Neural cell (in vitro differentiated cells): ENCODE measurements at regions not wholly inside any gene's neighbourhood (a gene's known extent, or its start where the extent isn't known, plus 50 kb on each side); places are given as distances from the start of the nearest gene placed in this dataset.

ENCODE experiments used
- H2AFZ ChIP-seq: fragments of 200-600, 300-800 bp; sonication (generic), shearing (Covaris generic); 2 replicates; pipeline ENCODE4 v1.6.0; 2014; ENCODE audit warnings: low read depth, mild to moderate bottlenecking, antibody characterized with exemption, low read length, moderate library complexity
- H3F3A ChIP-seq: fragments of 200-600 bp; shearing (Covaris generic); 2 replicates; pipeline ENCODE4 v1.6.1; 2016; ENCODE audit warnings: mild to moderate bottlenecking, moderate library complexity, mixed read lengths, antibody characterized with exemption, low read length; ENCODE audit not compliant: insufficient read depth, poor library complexity, severe bottlenecking
- H3K27ac ChIP-seq: fragments of 200-600, 300-800 bp; sonication (generic), shearing (Covaris generic); 2 replicates; pipeline ENCODE4 v1.5.1; 2014; ENCODE audit warnings: mild to moderate bottlenecking, low read length, moderate library complexity
- H3K27me3 ChIP-seq: fragments of 300-800, 200-600 bp; sonication (generic), shearing (Covaris generic); 2 replicates; pipeline ENCODE4 v1.6.0; 2014; ENCODE audit warnings: mild to moderate bottlenecking, low read depth, low read length, moderate library complexity; ENCODE audit not compliant: insufficient read depth
- H3K36me3 ChIP-seq: fragments of 300-800, 200-600 bp; sonication (generic), shearing (Covaris generic); 2 replicates; pipeline ENCODE4 v1.5.1; 2014; ENCODE audit warnings: mild to moderate bottlenecking, antibody characterized with exemption, low read length, moderate library complexity; ENCODE audit not compliant: insufficient read depth
- H3K4me2 ChIP-seq: fragments of 300-800, 200-600 bp; sonication (generic), shearing (Covaris generic); 2 replicates; pipeline ENCODE4 v1.6.0; 2014; ENCODE audit warnings: mild to moderate bottlenecking, low read length
- H3K4me3 ChIP-seq: fragments of 300-800, 200-600 bp; sonication (generic), shearing (Covaris generic); 2 replicates; pipeline ENCODE4 v1.5.1; 2014; ENCODE audit warnings: mild to moderate bottlenecking, low read length, moderate library complexity
- H3K79me2 ChIP-seq: fragments of 200-600 bp; shearing (Covaris generic); replicated peaks from 2 replicates; pipeline ENCODE4 v1.6.0; 2014; ENCODE audit warnings: mild to moderate bottlenecking, low read length, moderate library complexity; ENCODE audit not compliant: insufficient read depth
- H3K9ac ChIP-seq: fragments of 300-800, 200-600 bp; sonication (generic), shearing (Covaris generic); 2 replicates; pipeline ENCODE4 v1.6.1; 2016; ENCODE audit warnings: mild to moderate bottlenecking, low read length, mixed read lengths
- H3K9me2 ChIP-seq: fragments of 200-600 bp; shearing (Covaris generic); 2 replicates; pipeline ENCODE4 v1.6.1; 2016; ENCODE audit warnings: mild to moderate bottlenecking, low read length, mixed read lengths; ENCODE audit not compliant: insufficient read depth
- H3K9me3 ChIP-seq: fragments of 200-600, 300-800 bp; sonication (generic), shearing (Covaris generic); 2 replicates; pipeline ENCODE4 v1.6.1; 2016; ENCODE audit warnings: mild to moderate bottlenecking, mixed run types, low read length, moderate library complexity, mixed read lengths
- H4K20me1 ChIP-seq: fragments of 200-600 bp; shearing (Covaris generic); 2 replicates; pipeline ENCODE4 v1.6.1; 2016; ENCODE audit warnings: mild to moderate bottlenecking, mixed run types; ENCODE audit not compliant: insufficient read depth
- EP300 ChIP-seq: fragments of 450-650 bp; conservative IDR thresholded peaks from 2 replicates; pipeline ENCODE4 v1.6.1; 2014; ENCODE audit warnings: antibody characterized with exemption, mild to moderate bottlenecking, moderate library complexity; ENCODE audit not compliant: poor library complexity, severe bottlenecking
- EZH2 ChIP-seq: fragments of 200-600, 300-800 bp; shearing (Covaris generic), sonication (generic); IDR thresholded peaks from 2 replicates; pipeline ENCODE4 v1.6.1; 2014; ENCODE audit warnings: antibody characterized with exemption, low read length, borderline replicate concordance, mild to moderate bottlenecking; ENCODE audit not compliant: insufficient read depth, poor library complexity, severe bottlenecking
- MXI1 ChIP-seq: fragments of 450-650 bp; conservative IDR thresholded peaks from 2 replicates; pipeline ENCODE4 v1.6.1; 2014; ENCODE audit warnings: antibody characterized with exemption, mild to moderate bottlenecking; ENCODE audit not compliant: poor library complexity, severe bottlenecking
- POLR2AphosphoS5 ChIP-seq: IDR thresholded peaks from 2 replicates; pipeline ENCODE4 v1.6.1; 2012
- RAD21 ChIP-seq: fragments of 450-650 bp; conservative IDR thresholded peaks from 2 replicates; pipeline ENCODE4 v1.6.1; 2014; ENCODE audit warnings: antibody characterized with exemption, mild to moderate bottlenecking, moderate library complexity
- REST ChIP-seq: IDR thresholded peaks from 2 replicates; pipeline ENCODE4 v1.6.1; 2012; ENCODE audit warnings: borderline replicate concordance
- SMC3 ChIP-seq: fragments of 450-650 bp; conservative IDR thresholded peaks from 2 replicates; pipeline ENCODE4 v1.6.1; 2014; ENCODE audit warnings: antibody characterized with exemption, mild to moderate bottlenecking, moderate library complexity; ENCODE audit not compliant: poor library complexity
- TAF1 ChIP-seq: IDR thresholded peaks from 2 replicates; pipeline ENCODE4 v1.6.1; 2012; ENCODE audit warnings: low read depth

GRCh38 chr7:67552738-67553137 lies 556.1 kb downstream of the TYW1 start:
- Histone ChIP-seq H3K79me2 (no peaks in the 10 kb centered on the region), H3F3A (no peaks in the 10 kb centered on the region), H3K27ac (no peak overlapping the region), H3K4me3 (no peak overlapping the region), H4K20me1 (no peaks in the 10 kb centered on the region), H3K9ac (no peak overlapping the region), H2AFZ (no peak overlapping the region), H3K9me3 (no peaks in the 10 kb centered on the region), H3K36me3 (no peaks in the 10 kb centered on the region), H3K4me2 (no peak overlapping the region), H3K9me2 (no peaks in the 10 kb centered on the region), H3K27me3 (no peaks in the 10 kb centered on the region)
- TF ChIP-seq REST (no peak), RAD21 (no peak), TAF1 (no peak), POLR2AphosphoS5 (no peak), EP300 (no peak), EZH2 (no peak), MXI1 (no peak), SMC3 (no peak)

- Histone ChIP-seq H3K9me3 (no peaks in the 10 kb centered on the region), H3K27ac (no peak overlapping the region), H4K20me1 (no peaks in the 10 kb centered on the region), H3F3A (no peaks in the 10 kb centered on the region), H2AFZ (no peak overlapping the region), H3K27me3 (no peaks in the 10 kb centered on the region), H3K4me3 (no peak overlapping the region), H3K36me3 (no peaks in the 10 kb centered on the region), H3K79me2 (no peaks in the 10 kb centered on the region), H3K9me2 (no peaks in the 10 kb centered on the region), H3K9ac (no peak overlapping the region), H3K4me2 (no peak overlapping the region)
- TF ChIP-seq MXI1 = no peak
These were observed 556.7 kb downstream of the TYW1 start for GRCh38 chr7:67553378-67553777.

GRCh38 chr7:67554986-67555385 lies 558.4 kb downstream of the TYW1 start:
- Histone ChIP-seq H3K9ac (no peak overlapping the region), H3K27me3 (no peaks in the 10 kb centered on the region), H3K79me2 (no peaks in the 10 kb centered on the region), H3K9me3 (peaks cover 4% of the 10 kb centered on the region), H3K27ac (no peak overlapping the region), H3K9me2 (no peaks in the 10 kb centered on the region), H4K20me1 (no peaks in the 10 kb centered on the region), H3K4me2 (no peak overlapping the region), H2AFZ (no peak overlapping the region), H3K4me3 (peak overlapping the region; percentile 10), H3K36me3 (no peaks in the 10 kb centered on the region), H3F3A (no peaks in the 10 kb centered on the region)
- TF ChIP-seq REST = peak; percentile 34
- TF ChIP-seq TAF1 = no peak
- TF ChIP-seq EZH2 = no peak
- TF ChIP-seq SMC3 = no peak
- TF ChIP-seq POLR2AphosphoS5 = no peak
- TF ChIP-seq RAD21 = no peak
